Prostate gland (tissue), 2 donors: ENCODE measurements at regions not wholly inside any gene's neighbourhood (a gene's known extent, or its start where the extent isn't known, plus 50 kb on each side); places are given as distances from the start of the nearest gene placed in this dataset.

Source experiments
- CTCF ChIP-seq, 4 experiments: fragments of 200-600 bp in 2 of 4; fragments of 450-650 bp in 2 of 4; sonication (generic) in 2 of 4; IDR thresholded peaks; 1 replicate in 3 of 4; 2 replicates in 1 of 4; pipeline ENCODE4 v1.5.1; 2016 to 2019; ENCODE audit warnings: antibody characterized with exemption in 4 of 4, mild to moderate bottlenecking in 2 of 4, moderate library complexity in 2 of 4
- POLR2A ChIP-seq: fragments of 450-650 bp; IDR thresholded peaks from one replicate; pipeline ENCODE4 v1.6.1; 2016; ENCODE audit warnings: antibody characterized with exemption, mild to moderate bottlenecking
- POLR2AphosphoS5 ChIP-seq: sonication (generic); formaldehyde crosslinking; IDR thresholded peaks from one replicate; pipeline ENCODE4 v1.6.1; 2017; ENCODE audit warnings: antibody characterized with exemption

DNA sequence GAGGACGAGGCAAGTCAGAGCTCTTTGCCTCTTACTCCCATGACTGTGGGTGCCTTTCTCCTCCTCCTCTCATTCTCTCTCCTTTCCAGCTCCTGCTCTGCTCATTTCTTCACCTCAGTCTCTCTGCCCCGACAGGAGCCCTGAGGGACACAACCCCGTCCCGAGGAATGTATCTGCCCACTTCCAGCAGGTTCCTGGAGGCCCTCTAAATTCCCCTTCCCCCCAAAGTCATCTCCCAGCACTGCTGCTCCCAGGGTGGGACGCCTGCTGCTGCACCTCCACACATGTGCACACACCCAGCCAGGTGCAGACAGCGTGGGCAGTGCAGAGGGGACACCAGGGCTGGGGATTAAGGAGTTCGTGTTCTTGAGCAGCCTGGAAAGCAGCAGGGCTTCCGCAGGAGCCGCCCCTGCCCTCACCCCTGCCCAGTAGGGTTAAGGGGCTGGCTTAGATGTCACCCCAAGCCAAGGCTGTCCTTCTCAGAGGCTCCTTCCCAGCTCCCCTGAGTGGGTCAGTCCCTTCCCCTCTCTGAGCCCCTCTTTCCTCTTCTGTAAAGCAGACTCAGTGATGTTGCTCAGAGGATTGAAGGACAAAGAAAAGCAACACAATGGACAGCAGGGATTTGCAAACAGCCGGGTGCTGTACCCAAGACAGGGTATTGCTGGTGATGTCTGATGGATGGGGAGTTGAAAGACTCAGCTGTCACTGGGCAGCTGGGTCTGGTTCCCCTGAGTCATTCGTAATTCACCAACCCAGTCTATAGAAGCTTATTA lies 346.0 kb downstream of the MATN1 start:
- TF ChIP-seq CTCF (IDR thresholded peaks at IDR 0.05) (no peak), POLR2AphosphoS5 (no peak), POLR2A (no peak)
